ENCODE measurements at regions not wholly inside any gene's neighbourhood (a gene's known extent, or its start where the extent isn't known, plus 50 kb on each side); places are given as distances from the start of the nearest gene placed in this dataset.

DNA sequence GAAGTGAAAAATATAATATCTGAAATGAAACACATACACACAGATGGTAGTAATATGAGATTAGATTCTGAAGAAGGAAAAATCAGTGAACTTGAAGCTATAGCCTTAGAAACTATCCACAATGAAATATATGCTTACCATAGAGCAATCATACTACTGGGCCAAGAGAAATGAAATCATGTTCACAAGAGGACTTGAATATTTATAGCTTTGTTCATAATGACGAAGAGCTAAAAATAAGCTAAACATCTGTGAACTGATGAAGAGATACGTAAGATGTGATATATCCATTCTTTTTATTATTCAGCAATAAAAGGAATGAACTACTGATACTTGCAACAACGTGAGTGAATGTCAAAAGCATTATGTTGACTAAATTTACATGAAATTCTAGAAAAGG, 92.6 kb upstream of the ALDH1B1 start:
- TF ChIP-seq, protein P1, sequence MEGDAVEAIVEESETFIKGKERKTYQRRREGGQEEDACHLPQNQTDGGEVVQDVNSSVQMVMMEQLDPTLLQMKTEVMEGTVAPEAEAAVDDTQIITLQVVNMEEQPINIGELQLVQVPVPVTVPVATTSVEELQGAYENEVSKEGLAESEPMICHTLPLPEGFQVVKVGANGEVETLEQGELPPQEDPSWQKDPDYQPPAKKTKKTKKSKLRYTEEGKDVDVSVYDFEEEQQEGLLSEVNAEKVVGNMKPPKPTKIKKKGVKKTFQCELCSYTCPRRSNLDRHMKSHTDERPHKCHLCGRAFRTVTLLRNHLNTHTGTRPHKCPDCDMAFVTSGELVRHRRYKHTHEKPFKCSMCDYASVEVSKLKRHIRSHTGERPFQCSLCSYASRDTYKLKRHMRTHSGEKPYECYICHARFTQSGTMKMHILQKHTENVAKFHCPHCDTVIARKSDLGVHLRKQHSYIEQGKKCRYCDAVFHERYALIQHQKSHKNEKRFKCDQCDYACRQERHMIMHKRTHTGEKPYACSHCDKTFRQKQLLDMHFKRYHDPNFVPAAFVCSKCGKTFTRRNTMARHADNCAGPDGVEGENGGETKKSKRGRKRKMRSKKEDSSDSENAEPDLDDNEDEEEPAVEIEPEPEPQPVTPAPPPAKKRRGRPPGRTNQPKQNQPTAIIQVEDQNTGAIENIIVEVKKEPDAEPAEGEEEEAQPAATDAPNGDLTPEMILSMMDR (IDR thresholded peaks at IDR 0.05; ENCODE audit: poor library complexity), result no peak
- TF ChIP-seq EZH2 (IDR thresholded peaks at IDR 0.05; ENCODE audit: borderline replicate concordance), result no peak
